ENCODE measurements at regions not wholly inside any gene's neighbourhood (a gene's known extent, or its start where the extent isn't known, plus 50 kb on each side); places are given as distances from the start of the nearest gene placed in this dataset.
A peak's percentile ranks its signal among the peaks of the same experiment; 100 is the strongest.

GRCh38 chr1:29475326-29475725 is 239.0 kb downstream of the PTPRU start:
- no peak for DNase-seq

DNA sequence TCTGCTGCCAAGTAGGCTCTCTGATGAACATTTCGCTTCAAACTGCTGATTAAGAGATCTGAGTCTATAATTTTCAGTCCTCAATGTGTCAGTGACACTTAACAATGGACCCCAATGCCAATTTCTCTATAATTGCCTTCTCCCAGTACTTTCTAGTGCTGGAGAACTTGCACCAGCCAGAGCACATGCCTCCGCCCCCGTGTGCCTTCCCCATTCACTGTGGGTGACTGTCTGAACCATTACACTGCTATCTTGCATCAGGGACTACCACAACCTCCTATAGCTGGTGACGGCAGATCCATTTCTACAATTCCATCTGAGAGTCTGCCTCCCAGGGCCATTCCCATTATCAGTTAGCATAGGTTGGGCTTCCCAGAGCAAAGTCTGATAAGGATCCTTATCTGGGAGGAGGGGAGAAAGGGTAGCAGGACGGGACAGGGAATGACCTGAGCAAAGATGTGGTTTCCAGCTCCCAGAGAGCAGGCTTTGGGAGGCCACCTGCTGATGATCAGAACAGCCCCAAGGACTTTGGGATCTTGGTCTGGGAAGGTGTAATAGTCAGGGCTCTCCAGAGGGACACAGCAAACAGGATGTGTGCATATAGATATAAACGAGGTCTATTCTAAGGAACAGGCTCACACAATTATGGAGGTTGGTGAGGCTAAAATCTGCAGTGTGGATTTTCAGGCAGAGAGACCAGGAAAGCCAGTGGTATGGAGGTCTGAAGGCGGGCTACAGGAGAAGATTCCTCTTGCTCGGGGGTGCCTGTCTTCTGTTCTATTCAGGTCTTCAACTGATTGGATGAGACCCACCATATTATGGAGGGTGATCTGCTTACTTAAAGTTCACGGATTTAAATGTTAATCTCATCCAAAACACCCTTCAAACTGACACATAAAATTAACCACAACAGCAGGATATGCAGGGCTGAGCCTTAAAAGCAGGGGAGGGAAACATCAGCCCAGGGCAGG is 238.2 kb downstream of the PTPRU start:
- DNase-seq, result no peak

- no peak for DNase-seq
Measured at GRCh38 chr1:29473161-29473855, 237.0 kb downstream of the PTPRU start.

DNA sequence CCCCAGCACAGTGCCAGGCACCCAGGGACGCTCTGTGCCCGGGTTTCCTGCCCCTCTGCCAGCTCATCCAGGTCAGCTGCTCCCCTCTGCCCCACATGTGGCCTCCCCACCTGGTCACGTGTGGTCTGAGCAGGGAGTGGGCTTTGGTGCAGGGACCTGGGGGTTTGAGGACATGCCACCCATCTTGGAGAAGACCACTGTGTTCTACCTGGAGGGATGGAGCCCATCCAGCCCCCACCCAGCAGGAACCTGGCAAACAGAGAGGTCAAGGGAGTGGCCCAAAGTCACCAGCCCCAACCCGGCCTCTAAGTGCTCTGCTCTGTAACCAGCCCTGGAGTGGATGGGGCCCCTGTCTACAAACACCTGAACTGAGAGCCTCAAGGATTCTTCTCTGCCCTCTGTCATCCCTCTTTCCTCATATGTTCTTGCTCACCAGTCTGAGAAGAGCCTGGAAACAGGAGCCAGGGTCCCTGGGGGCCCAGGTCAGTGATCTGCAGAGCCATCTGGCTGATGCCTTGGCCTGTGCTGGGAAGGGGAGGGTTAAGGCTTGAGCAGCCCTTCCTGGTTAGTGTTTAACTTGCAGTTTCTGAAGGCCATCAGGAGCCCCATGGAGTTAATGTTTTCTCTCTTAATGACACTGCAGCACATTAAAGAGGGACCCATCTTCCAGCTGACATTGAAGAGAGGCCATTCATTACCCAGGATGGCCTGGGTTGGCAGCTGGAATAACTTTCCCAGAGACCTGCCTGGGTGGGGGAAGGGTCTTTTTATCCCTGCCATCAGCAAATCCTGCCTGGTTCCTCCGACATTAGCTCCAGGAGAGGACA is 235.4 kb downstream of the PTPRU start:
- peak; percentile 73 to 79 for DNase-seq

DNA sequence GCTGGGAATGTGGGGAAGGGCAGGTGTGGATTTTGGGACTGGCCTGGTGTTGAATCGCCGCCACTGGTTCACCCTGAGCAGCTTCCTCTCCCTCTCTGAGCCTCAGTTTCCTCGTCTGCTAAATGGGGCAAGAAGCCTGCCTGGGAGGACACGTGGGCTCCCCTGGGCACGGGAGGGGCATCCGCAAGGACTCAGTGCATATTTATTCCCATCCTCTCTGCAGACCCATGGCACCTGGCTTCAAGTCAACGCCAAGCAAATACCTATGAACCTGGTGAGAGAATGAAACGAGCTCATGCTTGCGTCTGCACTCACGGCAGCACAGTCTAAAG is 234.4 kb downstream of the PTPRU start:
- no peak for DNase-seq

DNA sequence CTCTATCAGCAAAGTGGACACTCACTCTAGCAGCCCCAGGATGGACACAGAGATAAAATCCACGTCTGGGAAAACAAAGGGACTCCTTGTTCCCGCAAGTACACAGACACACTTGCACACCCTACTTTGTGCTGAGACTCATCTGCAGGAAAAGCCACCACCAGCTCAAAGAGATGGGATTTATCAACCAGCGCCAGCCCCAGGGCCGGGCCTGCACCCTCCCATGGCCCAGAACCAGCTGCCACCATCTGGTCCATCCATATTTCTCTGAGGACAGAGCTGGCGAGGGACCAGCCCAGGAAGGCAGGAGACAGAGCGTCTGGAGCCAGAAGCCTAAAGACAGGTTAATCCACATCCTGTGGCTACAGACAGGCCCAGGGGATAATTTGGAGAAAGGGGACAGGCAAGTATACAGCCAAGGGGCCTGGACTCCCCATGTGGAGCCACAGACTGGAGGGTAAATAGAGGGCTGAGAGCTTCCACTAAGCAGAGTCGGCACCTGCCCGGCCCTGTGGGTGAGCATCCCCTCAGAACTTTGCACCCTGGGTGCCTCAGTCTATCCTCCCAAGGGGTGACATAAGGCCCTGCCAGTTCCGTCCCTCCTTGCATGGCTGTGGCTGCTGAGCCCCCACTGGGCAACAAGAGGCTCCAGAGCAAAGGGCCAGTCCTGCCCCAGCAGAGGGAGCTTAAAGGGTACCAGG is 233.9 kb downstream of the PTPRU start:
- no peak for DNase-seq

DNA sequence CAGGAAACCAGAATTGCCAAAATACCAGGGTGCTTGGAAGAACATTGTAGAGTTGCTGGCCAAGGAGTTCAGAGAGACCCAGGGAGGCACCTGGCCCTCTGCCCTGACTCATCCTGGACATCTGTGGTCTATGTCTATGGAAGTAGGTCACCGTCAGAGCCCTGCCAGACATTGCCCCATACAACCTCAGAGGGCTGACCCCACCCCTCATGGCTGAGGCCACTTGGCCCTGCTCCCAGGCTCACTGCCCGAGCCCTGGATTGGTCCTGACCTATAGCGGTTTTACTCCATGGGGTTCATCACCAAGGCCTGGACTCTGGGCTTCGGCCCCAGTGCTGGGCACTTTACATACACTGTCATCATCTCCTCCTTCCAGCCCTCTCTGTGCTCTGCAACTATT is 233.1 kb downstream of the PTPRU start:
- no peak for DNase-seq

GRCh38 chr1:29467989-29468900 is 231.9 kb downstream of the PTPRU start:
- DNase-seq, result no peak

GRCh38 chr1:29466258-29466657 is 229.9 kb downstream of the PTPRU start:
- no peak for DNase-seq

DNA sequence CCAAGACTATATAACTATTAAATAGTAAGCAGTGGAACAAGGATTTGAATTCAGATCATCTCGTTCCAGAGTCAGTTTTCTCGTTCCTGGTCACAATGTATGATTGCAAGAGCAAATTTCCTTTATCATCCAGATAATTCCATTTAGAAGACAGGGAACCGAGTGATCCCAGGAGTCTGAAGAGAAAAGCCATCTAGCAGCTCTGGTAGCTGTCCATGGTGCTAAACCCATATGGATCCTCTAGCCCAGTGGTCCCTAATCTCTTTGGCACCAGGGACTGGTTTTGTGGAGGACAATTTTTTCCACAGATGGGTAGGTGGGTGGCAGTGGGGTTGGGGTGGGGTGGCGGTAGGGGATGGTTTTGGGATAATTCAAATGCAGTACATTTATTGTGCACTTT is 229.4 kb downstream of the PTPRU start:
- no peak for DNase-seq

- DNase-seq, result no peak
Measured at GRCh38 chr1:29462096-29462495, 225.8 kb downstream of the PTPRU start.

DNA sequence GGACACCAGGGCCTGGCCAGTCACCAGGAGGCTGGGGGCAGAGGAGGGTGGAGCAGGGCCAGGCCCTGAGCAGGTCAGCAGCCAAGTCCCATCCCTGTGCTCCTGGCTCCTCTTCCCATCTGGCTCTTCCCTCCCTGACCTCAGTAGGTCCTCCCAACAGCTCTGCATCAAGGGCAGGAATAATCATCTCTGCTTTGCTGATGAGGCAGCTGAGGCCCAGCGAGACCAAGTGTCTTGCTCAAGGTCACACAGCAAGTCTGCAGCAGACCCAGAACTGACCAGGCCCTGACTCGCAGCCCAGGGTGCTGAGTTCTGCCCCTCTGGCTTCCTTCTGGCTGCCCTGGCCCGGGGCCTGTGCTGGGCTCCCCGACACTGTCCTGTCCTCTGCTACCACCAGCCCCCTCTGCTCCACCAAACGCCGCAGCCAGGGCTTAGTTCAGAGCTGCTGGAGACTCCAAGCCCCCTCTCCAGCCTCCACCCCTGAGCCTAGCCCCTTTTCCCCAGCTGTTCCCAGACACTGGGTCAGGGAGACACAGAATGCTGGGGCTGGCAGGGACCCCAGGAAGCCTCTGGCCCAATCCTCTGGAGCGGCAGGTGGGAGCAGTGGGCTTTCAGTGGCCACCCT is 224.9 kb downstream of the PTPRU start:
- no peak for DNase-seq

DNA sequence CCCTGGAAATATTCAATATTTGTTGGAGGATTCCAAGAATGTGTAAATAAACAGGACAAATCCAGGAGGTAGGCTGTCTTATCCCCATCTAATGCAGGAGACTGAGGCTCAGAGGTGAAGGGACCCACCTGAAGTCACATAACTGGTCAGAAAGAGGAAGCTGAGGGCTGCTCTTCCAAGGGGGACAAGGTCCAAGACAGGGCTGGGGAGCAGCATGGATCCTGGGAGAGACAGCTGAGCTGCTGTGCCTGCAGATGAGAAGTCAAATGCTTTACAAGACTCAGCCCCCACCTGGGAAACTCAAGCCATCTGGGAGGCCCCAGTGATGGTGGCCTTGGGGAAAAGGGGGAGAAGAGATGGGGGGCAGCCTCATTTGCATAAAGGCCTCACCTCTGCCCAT is 224.4 kb downstream of the PTPRU start:
- no peak for DNase-seq

GRCh38 chr1:29460041-29460610 is 223.8 kb downstream of the PTPRU start:
- no peak for DNase-seq

- DNase-seq, result no peak
Measured at GRCh38 chr1:29459620-29459945, 223.3 kb downstream of the PTPRU start.

GRCh38 chr1:29458737-29459619 is 222.7 kb downstream of the PTPRU start:
- DNase-seq, result no peak

GRCh38 chr1:29457496-29458368 is 221.4 kb downstream of the PTPRU start:
- no peak for DNase-seq

- DNase-seq, result no peak
Measured at GRCh38 chr1:29456685-29457435, 220.5 kb downstream of the PTPRU start.

Measured in NCI-H187 (cell line).